ENCODE measurements at regions not wholly inside any gene's neighbourhood (a gene's known extent, or its start where the extent isn't known, plus 50 kb on each side); places are given as distances from the start of the nearest gene placed in this dataset.
"Not testable (repeated sequence)": the region's sequence is repeated elsewhere in the genome, so short reads cannot be mapped to it uniquely, and the experiment has no call there.

DNA sequence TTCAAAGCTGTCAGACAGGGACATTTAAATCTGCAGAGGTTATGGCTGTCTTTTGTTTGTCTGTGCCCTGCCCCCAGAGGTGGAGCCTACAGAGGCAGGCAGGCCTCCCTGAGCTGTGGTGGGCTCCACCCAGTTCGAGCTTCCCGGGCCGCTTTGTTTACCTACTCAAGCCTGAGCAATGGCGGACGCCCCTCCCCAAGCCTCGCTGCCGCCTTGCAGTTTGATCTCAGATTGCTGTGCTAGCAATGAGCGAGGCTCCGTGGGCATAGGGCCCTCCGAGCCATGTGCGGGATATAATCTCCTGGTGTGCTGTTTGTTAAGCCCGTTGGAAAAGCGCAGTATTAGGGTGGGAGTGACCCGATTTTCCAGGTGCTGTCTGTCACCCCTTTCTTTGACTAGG, 787.0 kb upstream of the CRIM1 start:
- TF ChIP-seq, protein P1, sequence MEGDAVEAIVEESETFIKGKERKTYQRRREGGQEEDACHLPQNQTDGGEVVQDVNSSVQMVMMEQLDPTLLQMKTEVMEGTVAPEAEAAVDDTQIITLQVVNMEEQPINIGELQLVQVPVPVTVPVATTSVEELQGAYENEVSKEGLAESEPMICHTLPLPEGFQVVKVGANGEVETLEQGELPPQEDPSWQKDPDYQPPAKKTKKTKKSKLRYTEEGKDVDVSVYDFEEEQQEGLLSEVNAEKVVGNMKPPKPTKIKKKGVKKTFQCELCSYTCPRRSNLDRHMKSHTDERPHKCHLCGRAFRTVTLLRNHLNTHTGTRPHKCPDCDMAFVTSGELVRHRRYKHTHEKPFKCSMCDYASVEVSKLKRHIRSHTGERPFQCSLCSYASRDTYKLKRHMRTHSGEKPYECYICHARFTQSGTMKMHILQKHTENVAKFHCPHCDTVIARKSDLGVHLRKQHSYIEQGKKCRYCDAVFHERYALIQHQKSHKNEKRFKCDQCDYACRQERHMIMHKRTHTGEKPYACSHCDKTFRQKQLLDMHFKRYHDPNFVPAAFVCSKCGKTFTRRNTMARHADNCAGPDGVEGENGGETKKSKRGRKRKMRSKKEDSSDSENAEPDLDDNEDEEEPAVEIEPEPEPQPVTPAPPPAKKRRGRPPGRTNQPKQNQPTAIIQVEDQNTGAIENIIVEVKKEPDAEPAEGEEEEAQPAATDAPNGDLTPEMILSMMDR (IDR thresholded peaks at IDR 0.05; ENCODE audit: low read depth, low read length) = not testable (repeated sequence)
- not testable (repeated sequence) for TF ChIP-seq EZH2phosphoT487 (IDR thresholded peaks at IDR 0.05; ENCODE audit: low read depth)

Data from OCI-LY3 (cell line).